GM19240 (cell line): ENCODE measurements at regions not wholly inside any gene's neighbourhood (a gene's known extent, or its start where the extent isn't known, plus 50 kb on each side); places are given as distances from the start of the nearest gene placed in this dataset.

Experiments used
- DNase-seq: peaks from one replicate; pipeline ENCODE4 v3.0.0; 2011; ENCODE audit warnings: low spot score; ENCODE audit not compliant: insufficient read length

DNA sequence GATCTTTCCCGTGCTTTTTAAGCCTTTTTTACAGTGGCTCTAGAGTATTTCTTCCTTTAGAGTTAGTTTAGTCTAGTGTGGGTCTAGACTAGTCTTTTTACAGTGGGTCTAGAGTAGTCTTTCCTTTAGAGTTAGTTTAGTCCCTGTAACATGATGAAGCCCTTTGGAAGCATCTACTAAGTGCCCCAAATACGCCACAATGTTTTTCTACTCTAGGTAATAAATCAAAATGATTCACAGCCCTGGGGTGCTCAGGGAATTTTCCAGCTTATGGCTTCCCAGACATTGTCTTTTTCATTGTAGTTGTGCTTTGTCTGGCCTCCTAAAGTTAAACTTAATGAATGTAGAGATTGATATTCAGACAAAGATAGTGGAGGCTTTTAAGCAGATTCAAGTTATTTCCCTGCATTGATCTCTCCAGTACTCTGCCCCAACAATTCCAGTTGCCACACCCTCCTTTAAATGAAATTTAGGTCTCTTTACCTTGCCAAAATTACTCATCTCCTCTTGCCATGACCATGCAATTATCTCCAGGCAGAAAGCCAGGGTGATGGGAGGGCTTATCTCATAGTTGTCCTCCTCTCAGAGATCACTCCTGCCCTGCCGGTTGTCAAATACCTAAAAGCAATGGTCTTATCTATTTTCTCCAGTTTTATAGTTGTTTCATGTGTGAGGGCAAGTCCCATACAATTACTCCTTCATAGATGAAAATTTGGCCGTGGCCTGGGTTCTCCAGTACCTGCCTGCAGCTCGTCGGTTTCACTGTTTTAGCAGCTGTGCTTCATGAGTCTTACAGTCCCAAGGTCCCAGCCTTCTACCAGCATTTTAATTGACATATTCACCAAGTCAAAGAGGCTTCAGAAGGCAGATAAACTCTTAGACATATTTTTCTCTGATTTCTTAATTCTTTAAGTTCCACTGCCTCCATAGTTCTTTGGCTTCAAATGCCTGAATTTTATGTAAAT lies 794.0 kb upstream of the COX7C start:
- no peak for DNase-seq

DNA sequence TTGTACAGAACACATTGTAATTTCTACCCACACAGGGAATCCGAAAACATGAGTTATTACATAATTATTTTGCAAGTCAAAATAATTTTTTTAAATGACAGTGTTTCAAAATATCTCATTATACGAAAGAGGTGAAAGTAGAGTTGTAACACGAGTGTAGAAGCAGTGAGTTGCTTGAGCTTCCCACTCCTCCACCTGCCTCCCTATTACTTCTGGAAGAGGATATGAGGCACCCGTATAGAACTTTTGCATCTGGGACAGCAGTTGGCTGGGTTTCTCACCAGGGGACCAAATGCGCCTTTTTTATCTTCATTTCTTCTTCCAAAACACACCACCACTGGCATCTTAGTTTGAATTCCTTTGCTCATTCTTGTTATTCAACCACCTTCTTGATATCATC lies 779.0 kb upstream of the COX7C start:
- DNase-seq: no peak

DNA sequence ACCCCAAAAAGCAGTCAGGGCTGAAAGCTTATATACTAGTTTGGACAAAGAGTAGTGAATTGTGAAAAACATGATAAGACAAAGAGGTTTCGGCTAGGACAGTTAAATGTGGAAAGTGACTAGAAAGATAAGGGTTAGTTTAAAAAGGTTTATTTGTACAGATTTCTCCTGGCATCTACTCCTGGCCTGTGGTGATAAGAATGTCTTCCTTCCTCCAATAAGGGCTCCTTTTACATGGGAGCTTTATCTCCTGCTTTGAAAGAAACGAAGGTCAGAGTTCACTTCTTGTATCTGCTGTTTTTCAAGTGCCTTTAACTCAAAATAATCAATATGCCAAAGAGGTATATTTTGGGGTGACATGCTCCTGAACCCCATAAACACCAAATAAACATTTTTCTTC lies 776.1 kb upstream of the COX7C start:
- DNase-seq: no peak

DNA sequence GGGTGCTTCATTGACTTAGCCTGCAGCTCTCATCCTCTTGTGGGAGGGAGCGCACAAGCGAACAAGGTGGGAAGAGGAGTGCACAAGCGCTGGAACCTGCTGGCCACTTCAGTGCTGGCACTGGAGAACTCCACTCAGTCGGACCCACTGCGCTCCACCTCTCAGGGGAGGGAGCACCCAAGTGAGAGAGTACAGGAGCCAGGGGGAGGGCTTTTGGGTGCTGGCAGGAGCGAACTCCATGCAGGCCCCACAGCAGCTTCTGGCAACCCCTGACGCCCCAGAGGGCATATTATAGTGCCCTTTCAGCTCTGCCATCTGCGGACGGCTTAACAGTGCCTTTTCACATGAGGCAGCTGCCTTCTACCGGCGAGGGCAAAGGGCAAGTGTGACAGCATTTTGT lies 774.2 kb upstream of the COX7C start:
- no peak for DNase-seq

DNA sequence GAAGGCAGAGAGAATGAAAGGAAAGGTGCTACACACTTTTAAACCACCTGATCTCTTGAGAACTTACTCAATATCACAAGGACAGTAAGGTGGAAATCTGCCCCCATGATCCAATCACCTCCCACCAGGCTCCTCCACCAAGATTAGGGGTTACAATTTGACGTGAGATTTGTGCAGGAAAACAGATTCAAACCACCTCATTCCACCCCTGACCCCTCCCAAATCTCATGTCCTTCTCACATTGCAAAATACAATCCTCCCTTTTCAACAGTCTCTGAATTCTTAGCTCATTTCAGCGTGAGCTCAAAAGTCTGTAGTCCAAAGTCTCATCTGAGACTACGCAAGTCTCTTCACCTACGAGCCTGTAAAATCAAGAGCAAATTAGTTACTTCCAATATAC lies 768.3 kb upstream of the COX7C start:
- DNase-seq: no peak

DNA sequence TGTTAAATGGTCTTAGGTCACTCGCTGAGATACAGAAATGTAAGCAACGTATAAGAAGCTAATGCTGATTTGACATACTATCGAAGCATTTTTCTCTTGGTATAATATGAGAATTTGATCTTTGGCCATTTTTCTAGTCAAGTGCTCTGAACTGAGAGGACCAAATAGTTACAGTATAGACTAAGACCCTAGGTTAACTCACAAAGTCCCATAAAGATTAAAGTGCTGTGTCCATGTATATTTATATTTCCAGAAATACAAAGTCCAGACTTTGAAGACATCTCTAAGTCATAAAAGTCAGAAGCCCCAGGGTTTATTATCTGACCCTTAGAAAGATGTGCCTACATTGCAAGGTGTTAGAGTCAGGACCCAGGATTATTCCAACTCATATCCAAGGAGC lies 752.4 kb upstream of the COX7C start:
- DNase-seq: no peak

DNA sequence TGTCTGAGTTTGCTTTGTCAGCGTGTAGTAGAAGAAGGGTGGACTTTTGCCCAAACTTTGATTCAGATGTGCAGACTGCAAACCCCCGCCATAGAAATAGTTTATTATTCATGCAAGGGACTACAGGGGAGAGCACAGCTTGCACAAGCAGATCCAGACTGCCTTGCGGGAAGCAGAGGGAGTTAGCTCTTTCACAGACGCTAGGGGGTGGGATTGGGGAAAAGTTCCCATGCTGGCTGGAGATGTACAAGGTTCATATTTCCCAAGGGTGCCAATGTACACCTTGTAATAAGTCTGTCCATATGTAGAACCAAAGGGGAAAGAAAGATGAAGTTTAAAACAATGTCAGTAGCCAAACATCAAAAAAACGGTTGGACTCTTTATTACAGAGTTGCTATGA lies 749.7 kb upstream of the COX7C start:
- DNase-seq: no peak

DNA sequence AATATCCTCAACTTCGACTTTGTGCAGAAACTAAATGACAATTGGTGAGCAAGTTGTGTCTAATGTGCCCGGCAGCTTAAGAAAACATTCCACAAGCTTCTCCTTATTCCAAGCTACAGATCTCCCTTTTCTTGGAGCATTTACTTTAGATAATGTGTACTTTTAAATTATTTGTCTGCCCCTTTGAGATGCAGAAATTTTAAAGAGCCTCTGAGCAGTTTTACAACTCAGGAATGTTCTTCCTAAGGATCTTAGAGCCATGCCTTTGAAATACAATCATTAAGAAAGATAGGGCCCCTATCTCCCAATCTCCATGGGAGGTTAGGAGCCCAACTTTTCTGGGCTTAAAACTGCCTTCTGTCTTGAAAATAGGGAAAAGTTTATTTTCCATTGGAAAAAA lies 723.7 kb upstream of the COX7C start:
- no peak for DNase-seq

DNA sequence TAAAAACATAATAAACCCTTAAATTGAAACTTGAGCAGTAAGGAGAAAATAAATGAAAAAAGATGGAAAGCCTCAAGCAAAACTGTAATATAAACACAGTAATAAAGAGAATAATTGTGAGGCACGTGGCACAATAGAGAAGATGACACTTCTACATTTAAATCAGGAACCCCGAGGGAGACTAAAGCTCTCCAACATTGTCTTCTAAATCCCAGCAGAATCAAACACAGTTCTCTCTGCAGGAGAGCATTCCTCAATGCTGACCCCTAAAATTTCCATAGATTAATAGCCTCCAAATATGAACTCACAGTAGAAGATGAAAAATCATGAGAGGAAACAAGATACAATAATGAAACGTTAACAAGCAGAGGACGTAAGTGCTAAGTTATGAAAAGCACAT lies 721.2 kb upstream of the COX7C start:
- DNase-seq: no peak

DNA sequence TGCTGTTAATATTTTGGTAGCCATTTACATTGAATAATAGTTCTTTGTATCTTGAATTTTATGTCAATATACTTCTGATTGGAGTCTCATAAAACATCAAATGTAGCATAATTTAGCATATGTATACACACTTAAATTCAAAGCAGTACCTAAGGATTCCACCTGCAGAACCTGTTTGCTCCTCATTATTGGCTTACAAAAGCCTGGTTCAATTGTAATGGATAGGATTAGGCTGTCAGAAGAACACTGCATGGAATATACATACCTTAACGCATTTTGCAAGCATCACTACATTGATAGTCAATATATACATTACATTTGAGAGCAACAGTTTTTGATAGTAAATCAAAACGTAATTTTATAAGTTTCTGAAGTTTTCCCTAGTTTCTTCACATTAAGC lies 711.3 kb upstream of the COX7C start:
- no peak for DNase-seq

DNA sequence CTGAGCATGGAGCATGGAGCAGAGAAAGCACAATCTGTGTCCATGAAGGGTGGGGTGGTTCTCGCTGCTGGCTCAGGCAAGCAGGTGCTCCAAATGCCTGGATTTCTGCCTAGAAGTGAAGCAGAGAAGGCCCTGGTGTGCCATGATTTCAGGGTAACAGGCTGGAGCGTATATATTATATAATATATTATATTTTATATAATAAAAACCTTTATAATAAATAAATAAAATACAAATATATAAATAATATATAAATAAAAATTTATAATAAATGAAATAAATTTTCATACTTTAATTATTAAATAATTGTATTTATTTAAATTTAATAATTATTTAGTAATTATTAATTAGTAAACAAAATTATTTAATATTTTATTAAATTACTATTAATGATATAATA lies 707.4 kb upstream of the COX7C start:
- DNase-seq: no peak

DNA sequence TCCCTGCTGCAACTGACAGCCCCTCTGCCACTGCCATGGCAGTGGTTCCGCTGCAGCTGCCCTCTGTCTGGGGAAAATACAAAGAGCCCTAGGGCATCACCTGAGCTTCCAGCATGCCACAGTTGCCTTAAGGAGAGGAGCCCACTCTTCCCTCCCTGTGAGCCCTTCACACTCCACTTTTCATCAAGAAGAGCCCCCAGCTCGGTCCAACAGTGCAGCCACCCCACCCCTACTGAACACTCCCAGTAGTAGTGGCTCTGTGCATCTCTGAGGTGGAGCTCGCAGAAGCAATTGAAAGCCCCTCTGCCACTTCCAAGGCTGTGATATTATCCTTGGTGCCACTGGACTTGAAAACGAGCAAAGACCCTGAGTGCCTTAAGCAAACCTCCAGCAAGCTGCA lies 696.8 kb upstream of the COX7C start:
- no peak for DNase-seq

DNA sequence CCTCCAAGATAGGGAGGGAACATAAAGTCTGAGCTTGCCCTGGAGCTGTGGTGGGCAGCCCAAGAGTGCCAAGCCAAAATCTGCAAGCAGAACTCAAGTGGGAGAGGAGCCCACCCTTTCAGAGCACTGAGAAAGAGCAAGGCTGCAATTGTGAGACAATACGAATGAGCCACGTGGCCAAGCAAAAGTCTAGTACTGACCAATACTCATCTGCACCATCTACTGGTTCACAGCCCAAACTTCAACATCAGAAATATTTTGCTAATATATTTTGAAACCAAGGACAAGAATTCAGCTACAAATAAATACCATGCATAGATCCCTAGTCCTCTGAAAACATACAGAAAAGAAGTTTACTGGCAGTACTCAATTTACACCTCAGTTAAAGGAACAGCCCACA lies 696.2 kb upstream of the COX7C start:
- no peak for DNase-seq

DNA sequence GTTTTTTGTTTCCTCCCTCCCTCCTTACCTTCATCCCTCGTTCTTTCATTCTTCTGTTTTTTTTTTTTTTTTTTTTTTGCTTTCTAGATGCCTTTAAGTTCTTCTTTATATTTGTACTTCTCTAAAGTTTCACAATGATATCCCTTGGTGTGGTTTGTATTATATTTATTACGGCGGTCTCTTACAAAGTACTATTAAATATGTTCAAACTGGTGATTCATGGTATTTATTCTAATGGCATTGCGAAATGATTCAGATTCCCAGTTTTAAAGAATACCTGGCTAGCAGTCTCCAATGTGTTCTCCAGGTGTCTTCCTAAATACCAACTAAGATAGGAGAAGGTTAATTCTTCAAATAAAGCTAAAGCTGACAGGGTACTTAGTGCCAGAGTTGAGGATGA lies 690.1 kb upstream of the COX7C start:
- DNase-seq: no peak

DNA sequence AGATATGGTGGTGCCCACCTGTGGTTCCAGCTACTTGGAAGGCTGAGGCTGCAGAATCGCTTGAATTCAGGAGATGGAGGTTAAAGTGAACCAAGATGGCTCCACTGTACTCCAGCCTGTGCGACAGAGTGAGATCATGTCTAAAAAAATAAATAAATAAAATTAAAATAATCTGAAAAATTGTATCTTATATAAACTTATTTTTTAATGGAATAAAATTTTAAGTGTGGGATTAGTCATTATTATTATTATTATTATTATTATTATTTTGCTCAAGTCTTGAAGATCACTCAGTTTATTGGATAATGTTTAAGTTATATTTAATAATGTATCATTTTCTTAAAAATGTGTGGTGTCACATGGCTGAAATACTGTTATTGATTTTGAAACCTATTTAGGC lies 688.0 kb upstream of the COX7C start:
- DNase-seq: no peak

DNA sequence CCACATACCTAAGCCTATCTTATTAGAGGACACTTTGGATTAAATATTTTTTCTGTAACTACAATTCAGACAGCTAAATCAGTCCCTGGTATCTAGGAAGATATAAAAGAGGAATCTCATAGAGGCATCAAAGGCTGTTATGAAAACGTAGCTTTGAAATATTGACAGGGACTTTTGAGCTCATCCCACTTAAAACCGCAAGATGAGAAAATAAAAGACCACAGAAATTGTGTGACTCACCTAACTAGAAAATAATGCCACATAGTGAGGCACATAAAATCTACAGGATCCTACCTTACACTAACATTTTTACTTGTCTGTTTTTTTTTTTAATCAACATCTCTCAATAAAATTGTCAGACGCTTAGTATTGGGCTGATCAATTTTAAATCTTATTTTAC lies 686.5 kb upstream of the COX7C start:
- no peak for DNase-seq

DNA sequence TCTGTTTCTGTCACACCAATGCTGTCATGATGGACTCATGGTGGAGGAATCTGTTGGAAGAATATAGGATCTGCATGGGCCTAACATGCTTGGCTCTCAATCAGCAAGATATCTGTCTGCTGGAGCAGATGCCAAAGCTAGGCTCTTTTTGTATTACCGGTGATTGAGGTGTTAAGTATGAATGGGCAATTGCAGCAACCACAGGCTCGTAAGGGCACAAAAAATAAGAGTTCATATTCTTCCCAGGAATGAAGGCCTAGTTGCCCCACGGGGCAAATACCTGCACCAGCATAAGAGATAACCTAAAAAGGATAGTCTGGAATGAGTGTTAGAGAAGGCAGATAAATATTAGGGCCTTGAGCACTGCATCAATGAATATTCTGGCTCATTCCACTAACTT lies 679.5 kb upstream of the COX7C start:
- no peak for DNase-seq

DNA sequence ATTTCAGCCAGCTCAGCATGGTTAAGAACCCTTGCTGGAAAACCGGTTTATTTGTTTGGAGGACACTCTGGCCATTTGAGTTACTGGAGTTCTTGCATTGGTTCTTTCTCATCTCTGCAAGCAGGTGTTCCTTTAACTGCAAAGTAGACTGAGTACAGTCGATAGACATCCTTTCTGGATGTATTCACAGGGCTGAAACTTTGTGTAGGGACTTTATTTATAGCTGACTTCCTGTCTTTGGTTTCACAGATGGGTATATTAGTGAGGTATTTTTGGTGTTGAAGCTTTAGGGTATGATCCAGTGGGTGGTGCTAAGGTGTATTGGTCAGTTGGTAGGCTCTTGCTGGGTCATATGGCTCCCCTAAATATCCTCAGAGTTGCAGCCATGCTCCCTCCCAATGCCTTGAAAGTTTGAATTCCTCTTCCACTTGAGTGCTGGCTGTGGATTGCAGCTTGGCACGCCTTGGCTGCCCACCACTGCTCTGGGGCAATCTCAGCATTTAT lies 666.0 kb upstream of the COX7C start:
- no peak for DNase-seq

DNA sequence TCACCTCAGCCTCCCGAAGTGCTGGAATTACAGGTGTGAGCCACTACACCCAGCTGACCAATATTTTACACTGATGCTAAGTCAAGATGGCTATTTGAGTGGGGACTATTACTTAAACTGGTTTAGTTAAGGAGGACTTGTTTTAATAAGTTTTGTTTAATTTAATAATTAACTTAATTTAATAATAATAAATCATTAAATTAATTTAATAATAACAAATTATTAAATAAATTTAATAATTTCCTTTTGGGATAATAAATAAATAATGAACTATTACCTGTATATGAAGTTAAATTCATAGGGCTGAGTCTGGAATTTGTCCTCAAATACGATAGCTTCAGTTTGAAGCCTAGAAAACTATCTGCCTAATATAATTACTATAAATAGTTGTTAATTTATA lies 665.1 kb upstream of the COX7C start:
- no peak for DNase-seq

DNA sequence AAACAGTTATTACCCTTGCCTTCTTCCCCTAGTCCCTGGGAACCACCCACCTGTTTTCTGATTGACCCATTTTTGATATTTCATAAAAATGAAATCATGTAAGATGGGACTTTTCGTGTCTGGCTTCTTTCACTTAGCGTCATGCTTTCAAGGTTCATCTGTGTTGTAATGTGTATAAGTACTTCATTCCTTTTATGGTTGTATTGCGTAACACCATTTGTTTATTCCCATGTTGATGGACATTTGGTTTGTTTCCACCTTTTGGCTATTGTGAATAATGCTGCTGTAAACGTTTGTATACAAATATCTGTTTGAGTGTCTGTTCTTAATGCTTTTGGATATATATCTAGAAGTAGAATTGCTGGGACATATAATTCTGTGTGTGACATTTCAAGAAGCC lies 650.1 kb upstream of the COX7C start:
- no peak for DNase-seq

DNA sequence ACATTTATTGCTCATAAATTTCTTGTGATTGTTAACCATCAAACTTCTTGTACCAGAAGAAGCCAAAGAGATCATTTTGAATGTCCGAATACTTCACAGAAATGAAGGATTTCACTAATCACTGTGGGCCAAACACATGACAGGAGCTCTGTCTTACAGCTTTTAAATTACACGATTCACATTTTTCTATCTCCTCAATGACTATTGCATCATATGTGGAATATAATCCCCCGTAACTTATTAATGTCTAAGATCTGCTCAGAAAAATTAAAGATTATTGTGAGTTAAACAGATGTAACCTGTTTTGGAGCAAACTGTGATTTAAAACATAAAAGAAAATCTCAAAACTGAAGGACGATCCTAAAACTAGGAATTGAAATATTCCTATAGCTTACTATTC lies 645.2 kb upstream of the COX7C start:
- DNase-seq: no peak

DNA sequence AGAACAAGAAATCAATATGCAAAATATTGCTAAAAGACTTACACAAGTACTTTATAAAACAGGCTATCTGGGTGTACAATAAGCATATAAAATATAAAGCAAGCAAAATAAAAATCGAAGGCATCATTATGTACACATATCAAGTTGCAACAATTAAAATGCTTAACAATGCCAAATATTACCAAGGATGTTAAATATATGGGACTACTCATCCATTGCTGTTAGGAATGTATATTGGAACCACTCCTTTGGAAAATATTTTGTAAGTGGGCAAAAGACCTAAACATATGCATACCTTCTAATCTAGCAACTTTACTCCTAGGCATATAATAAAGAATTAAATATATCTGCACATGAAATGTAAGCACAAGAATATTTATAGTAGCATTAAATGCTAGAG lies 632.6 kb upstream of the COX7C start:
- no peak for DNase-seq

DNA sequence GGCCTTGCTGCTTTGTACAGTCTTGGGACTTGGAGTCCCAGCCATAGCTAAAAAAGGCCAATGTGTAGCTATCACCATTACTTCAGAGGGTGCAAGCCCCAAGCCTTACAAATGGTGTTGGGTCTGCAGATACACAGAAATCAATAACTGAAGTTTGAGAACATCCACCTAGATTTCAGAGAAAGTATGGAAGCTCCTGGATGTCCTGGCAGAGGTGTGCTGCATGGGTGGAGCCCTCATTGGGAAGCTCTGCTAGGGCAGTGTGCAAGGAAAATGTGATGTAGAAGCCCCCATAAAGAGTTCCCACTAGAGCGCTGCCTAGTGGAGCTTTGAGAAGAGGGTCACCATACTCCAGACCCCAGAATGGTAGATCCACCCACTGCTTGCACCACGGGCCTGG lies 626.7 kb upstream of the COX7C start:
- no peak for DNase-seq
